Amniotic epithelial cell (primary cell): ENCODE measurements at regions not wholly inside any gene's neighbourhood (a gene's known extent, or its start where the extent isn't known, plus 50 kb on each side); places are given as distances from the start of the nearest gene placed in this dataset.
"Not testable (repeated sequence)": the region's sequence is repeated elsewhere in the genome, so short reads cannot be mapped to it uniquely, and the experiment has no call there.

Experiments
- DNase-seq: peaks from one replicate; pipeline ENCODE4 v3.0.0-alpha.2; 2010; ENCODE audit warnings: low read depth

GRCh38 chr14:100419856-100420255 is 96.7 kb downstream of the SLC25A47 start:
- DNase-seq = no peak

DNA sequence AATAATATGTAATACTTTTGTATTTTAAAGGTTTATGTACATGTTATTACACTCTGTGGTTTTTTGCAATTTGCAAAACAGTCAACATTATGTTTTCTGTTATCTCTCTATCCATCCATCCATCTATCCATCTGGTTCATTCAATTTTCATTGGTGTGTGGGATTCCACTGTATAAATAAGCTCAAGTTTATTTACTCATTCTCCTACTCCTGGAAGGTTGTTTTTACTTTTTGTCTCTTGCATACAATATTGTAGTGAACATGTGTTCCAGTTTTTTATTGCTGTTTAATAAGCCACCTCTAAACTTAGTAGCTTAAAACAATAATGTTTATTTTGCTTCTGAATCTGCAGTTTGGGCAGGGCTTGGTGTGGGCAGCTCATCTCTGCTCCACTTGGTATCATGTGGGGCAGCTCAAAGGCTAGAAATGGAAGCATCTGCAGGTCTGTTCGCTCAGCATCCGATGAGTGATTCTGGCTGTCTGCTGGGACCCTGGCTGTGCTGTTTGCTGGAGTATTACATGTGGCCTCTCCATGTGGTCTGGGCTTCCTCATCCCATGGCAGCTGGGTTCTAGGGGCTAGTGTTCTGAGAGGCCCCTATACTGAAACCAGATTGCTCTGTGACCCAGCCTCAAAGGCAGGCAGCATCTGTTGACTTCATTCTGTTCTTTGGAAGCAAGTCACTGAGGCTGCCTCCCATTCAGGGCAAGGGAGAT is 98.8 kb downstream of the SLC25A47 start:
- no peak for DNase-seq

DNA sequence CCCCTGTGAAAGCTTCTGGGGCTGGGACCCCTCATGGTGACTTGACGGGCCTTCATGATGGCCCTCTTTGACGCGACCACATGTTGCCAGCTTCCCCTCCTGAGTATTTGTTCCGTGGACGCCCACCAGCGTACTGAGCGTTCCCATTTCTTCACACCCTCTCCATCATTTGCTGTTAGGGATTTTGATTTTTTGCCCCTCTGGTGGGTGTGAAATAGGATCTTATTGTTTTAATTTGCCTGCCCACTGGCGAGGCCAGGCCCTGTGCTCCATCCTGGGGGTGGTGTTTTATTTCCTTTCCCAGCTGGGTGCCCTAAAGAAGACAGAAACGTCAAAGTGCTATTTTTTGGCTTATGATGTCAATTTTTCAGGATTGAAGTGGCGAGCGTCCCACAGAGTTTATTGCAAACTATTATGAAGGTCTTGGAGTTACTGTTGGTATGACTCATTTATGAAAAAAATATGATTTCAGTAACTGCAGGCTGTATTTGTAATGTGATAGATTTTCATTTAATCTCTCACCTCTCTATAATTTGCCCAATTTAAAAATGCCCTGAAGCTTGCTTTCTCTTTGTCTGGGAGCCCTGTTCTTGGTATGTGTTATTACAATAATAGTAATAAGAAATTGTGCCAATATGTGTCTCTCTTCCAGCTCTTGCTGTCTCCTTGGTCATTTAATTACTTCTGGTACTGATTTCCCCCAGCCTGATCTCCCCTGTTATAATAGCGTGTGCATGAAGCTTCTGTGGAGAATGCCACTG is 99.6 kb downstream of the SLC25A47 start:
- DNase-seq = no peak

- DNase-seq = peak; percentile 54
These were observed 100.3 kb downstream of the SLC25A47 start for GRCh38 chr14:100423317-100424010.

DNA sequence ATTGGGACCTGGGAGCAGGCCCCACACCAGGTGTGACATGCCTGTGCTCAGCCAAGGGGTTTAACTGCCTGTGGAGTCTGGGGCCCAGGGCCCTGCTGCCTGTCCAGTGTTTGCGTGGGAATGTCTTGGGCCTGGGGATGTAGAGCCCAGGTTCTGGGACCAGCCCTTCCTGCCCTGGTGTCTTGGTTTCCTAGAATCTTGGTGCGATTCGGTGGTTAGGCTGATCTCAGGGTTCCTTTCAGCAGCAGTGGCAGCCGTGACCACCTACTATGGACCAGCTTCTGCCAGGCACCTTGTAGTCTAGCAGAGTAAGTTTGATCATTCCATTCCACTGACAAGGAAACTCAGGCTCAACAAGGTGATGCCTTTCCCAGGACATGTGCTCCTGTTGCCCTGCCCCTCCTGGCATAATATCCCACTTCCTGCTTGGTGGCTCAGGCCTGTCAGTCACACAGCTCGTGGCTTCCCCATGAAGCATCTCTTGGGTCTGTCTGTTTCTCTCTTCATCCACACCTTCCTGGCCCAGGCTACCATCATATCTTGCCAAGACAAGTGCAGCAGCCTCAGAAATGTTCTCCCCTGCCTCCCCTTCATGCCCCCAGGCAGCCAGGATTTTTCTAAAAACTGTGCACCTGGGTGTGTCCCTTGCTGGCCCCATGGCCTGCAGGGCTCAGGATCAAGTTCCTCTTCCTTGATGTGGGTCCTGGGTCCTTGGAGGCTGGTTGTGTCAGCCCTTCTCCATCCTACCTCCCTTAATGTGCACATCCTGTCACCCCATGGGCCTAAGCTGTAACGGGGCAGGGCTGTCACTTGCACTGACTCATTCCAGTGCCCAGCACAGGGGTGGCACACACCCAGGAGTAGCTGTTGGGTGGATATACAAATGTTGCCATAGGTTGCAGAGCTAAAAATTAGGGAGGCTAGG is 101.6 kb downstream of the SLC25A47 start:
- no peak for DNase-seq

DNA sequence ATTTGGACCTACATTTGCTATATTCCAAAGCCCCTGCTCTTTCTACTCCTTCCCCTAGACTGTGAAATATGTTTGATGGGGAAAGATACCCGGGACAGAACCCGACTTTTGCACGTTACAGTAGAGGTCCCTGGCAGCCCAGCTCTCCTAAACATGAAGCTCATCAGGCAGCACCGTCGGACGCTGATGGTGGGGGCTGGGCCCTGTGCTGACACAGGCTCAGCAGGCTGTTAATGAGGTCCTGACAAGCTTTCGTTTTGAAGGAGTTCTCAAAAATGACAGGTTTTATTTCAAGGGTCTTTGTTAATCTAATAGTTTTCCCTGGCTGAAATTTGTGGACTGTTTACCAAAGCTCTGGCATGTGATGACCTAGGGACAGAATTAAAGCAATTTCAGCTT is 102.3 kb downstream of the SLC25A47 start:
- DNase-seq = no peak

- DNase-seq = no peak
These were observed 103.2 kb downstream of the SLC25A47 start for GRCh38 chr14:100426314-100426713.

GRCh38 chr14:100427166-100427565 is 104.0 kb downstream of the SLC25A47 start:
- no peak for DNase-seq

DNA sequence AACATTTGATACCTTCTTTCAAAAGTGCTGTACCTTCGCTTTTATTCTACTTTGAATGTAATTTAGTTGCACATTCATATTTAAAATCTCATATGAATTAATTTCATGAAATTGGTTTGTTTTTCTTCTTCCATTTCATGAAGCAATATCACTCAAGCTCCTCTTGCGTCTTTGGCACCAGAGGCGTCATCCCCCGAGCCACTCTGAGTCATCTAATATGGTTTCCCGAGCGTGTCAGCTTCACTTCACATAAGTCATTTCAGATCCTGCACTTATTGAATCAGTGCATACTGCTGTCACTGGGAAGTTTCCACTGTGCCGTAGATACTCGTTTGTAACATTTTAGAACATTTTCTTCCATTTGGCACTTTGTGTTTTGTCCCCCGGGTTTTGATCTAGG is 105.6 kb downstream of the SLC25A47 start:
- peak; percentile 73 for DNase-seq

DNA sequence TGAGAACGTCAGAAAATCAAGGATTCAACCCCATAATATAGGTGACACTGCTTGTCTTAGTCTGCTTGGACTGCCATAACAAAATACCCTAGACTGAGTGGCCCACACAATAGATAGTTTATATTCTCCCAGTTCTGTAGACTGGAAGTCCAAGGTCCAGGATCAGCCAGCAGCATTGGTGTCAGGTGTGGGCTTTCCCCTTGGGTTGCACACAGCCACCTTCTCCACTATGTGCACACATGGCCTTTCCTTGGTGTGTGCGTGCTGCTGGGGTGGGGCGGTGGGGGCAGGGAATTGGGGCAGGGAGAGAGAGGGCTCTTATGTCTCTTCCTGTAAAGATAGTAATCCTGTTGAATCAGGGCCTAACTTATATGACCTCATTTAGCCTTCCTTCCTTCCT is 106.4 kb downstream of the SLC25A47 start:
- no peak for DNase-seq

GRCh38 chr14:100430571-100430970 is 107.4 kb downstream of the SLC25A47 start:
- no peak for DNase-seq

- DNase-seq = not testable (repeated sequence)
These were observed 108.3 kb downstream of the SLC25A47 start for GRCh38 chr14:100431461-100431860.

- DNase-seq = no peak
These were observed 109.7 kb downstream of the SLC25A47 start for GRCh38 chr14:100432652-100433427.

DNA sequence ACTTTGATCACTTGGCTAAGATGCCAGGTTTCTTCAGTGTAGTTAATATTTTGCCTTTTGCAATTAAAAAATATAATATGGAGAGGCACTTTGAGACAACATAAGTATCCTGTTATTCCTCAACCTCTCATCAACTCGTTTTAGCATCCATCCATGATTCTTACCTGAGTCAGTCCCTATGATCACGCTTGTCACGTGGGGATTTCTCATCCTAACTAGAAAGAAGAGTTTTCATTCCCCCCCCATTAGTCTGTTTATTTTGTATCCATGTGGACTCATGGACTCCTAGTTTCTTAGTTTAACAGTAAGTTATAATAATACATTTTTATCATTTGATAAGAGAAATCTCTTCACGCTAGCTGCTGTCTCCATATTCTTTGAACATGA is 110.3 kb downstream of the SLC25A47 start:
- DNase-seq = no peak

DNA sequence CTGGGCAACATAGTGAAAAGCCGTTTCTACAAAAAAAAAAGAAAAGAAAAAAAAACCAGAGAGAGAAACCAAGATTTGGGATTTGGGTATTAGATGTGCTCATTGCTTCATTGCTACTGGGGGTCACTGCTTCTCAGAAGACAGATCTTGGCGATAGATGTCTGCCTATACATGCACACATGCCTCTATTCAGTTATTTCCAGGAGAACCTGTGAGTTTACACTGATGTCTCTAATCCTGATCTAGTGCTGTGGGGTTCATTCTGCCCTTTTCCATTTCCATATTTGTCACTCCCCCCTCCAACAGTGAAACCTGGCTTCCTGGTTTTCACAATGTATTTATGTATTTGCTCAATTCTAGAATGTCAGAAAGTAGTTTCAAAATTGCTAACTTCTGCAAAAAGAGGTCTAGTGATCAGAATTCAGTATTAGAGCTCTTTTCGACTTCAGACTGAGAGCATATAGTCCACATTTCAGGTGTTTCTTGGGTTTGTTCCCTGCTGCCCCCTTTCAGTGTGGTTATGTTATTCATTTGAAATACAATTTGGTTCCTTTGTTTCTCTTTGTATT is 111.0 kb downstream of the SLC25A47 start:
- DNase-seq = no peak

DNA sequence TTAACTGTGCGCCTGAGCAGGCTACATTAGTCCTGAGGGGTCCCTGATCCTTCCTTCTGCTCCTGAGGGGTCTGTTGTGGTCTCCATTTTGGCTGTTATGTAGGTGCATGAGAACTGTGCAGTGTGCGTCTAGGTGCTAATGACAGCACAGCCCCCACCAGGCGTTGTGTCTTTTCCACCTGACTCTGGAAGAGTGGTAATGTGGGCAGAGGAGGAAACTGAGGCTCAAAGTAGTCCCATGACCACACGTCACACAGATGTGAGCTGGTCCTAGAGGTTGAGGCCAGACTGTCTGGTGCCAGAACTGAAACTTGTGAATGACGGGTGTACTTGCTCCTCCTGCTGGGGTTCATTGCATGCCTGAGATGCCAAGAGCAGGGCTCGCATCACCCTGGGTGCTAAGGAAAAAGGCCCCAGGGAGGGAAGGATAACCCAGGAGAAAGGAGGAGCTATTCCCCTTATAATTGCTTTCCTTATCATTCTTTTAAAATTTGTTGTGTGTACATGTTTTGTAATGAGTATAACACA is 111.8 kb downstream of the SLC25A47 start:
- DNase-seq = no peak

GRCh38 chr14:100435459-100435858 is 112.3 kb downstream of the SLC25A47 start:
- DNase-seq = no peak

GRCh38 chr14:100436745-100437406 is 113.7 kb downstream of the SLC25A47 start:
- DNase-seq = no peak

DNA sequence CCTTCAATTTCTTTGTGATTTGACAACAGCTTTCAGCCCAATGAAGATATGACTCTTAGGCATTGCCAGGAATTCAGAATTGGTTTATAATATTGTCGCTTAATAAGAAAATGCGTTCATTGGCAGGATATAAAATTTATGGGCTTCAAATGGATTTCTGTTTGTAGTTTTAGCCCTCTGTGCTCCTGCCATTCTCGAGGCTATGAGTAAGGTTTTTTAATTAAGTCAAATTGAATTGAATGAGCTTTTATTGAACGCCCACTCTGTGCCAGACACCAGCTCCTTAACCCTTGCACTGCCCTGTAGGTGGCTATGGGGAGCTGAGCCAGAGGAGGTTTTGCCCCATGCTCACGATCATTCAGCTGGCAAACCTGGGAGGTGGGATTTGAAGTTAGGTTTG is 115.1 kb downstream of the SLC25A47 start:
- DNase-seq = no peak
